ENCODE measurements at regions not wholly inside any gene's neighbourhood (a gene's known extent, or its start where the extent isn't known, plus 50 kb on each side); places are given as distances from the start of the nearest gene placed in this dataset.

- no peak for TF ChIP-seq CTCF (IDR thresholded peaks at IDR 0.05; ENCODE audit: poor library complexity)
- no peak for TF ChIP-seq EZH2phosphoT487 (IDR thresholded peaks at IDR 0.05; ENCODE audit: low read depth, severe bottlenecking, unreplicated experiment)
Measured at GRCh38 chr5:159515197-159515596, 184.9 kb upstream of the IL12B start.

All from hepatocyte (in vitro differentiated cells).